ENCODE measurements at regions not wholly inside any gene's neighbourhood (a gene's known extent, or its start where the extent isn't known, plus 50 kb on each side); places are given as distances from the start of the nearest gene placed in this dataset.
A peak's percentile ranks its signal among the peaks of the same experiment; 100 is the strongest.
"Not testable (repeated sequence)": the region's sequence is repeated elsewhere in the genome, so short reads cannot be mapped to it uniquely, and the experiment has no call there.

- DNase-seq (ENCODE audit: low read depth in 2 of 2): no peak
Measured at GRCh38 chr15:79659691-79660090, 227.6 kb downstream of the MINAR1 start.

GRCh38 chr15:79661411-79661810, 229.3 kb downstream of the MINAR1 start:
- no peak for DNase-seq (ENCODE audit: low read depth in 2 of 2)

- DNase-seq (ENCODE audit: low read depth in 2 of 2): no peak
Measured at GRCh38 chr15:79673416-79674123, 223.2 kb downstream of the MTHFS start.

GRCh38 chr15:79674124-79674465, 222.7 kb downstream of the MTHFS start:
- DNase-seq (ENCODE audit: low read depth in 2 of 2): no peak

- no peak for DNase-seq (ENCODE audit: low read depth in 2 of 2)
Measured at GRCh38 chr15:79675982-79676381, 220.8 kb downstream of the MTHFS start.

- DNase-seq (ENCODE audit: low read depth in 2 of 2): no peak
Measured at GRCh38 chr15:79676621-79677020, 220.2 kb downstream of the MTHFS start.

- no peak for DNase-seq (ENCODE audit: low read depth in 2 of 2)
Measured at GRCh38 chr15:79677241-79677640, 219.6 kb downstream of the MTHFS start.

GRCh38 chr15:79678032-79678701, 218.6 kb downstream of the MTHFS start:
- no peak for DNase-seq (ENCODE audit: low read depth in 2 of 2)

GRCh38 chr15:79680720-79681119, 216.1 kb downstream of the MTHFS start:
- peak in 1 of 2 donors; percentile 75 for DNase-seq (ENCODE audit: low read depth in 2 of 2)

- DNase-seq (ENCODE audit: low read depth in 2 of 2): peak in 1 of 2 donors; percentile 48
Measured at GRCh38 chr15:79682285-79682684, 214.5 kb downstream of the MTHFS start.

GRCh38 chr15:79682851-79683288, 213.9 kb downstream of the MTHFS start:
- peak in 1 of 2 donors; percentile 0 for DNase-seq (ENCODE audit: low read depth in 2 of 2)

- DNase-seq (ENCODE audit: low read depth in 2 of 2): no peak
Measured at GRCh38 chr15:79689030-79689429, 207.8 kb downstream of the MTHFS start.

GRCh38 chr15:79700951-79701480, 195.8 kb downstream of the MTHFS start:
- DNase-seq (ENCODE audit: low read depth in 2 of 2): no peak

- no peak for DNase-seq (ENCODE audit: low read depth in 2 of 2)
Measured at GRCh38 chr15:79702621-79703020, 194.2 kb downstream of the MTHFS start.

GRCh38 chr15:79721256-79721655, 175.6 kb downstream of the MTHFS start:
- DNase-seq (ENCODE audit: low read depth in 2 of 2): no peak

- DNase-seq (ENCODE audit: low read depth in 2 of 2): peak in 1 of 2 donors; percentile 3
Measured at GRCh38 chr15:79724312-79724711, 172.5 kb downstream of the MTHFS start.

- DNase-seq (ENCODE audit: low read depth in 2 of 2): no peak
Measured at GRCh38 chr15:79724804-79725203, 172.0 kb downstream of the MTHFS start.

GRCh38 chr15:79728867-79729266, 167.9 kb downstream of the MTHFS start:
- DNase-seq (ENCODE audit: low read depth in 2 of 2): no peak

GRCh38 chr15:79736435-79737000, 160.3 kb downstream of the MTHFS start:
- no peak for DNase-seq (ENCODE audit: low read depth in 2 of 2)

GRCh38 chr15:79738143-79738542, 158.7 kb downstream of the MTHFS start:
- DNase-seq (ENCODE audit: low read depth in 2 of 2): no peak

- no peak for DNase-seq (ENCODE audit: low read depth in 2 of 2)
Measured at GRCh38 chr15:79740561-79740960, 156.3 kb downstream of the MTHFS start.

GRCh38 chr15:79743032-79743431, 153.8 kb downstream of the MTHFS start:
- no peak for DNase-seq (ENCODE audit: low read depth in 2 of 2)

- not testable (repeated sequence) for DNase-seq (ENCODE audit: low read depth in 2 of 2)
Measured at GRCh38 chr15:79744485-79744884, 152.3 kb downstream of the MTHFS start.

Measured in dermis microvascular lymphatic vessel endothelial cell (primary cell).